HEK293T (cell line): ENCODE measurements at regions not wholly inside any gene's neighbourhood (a gene's known extent, or its start where the extent isn't known, plus 50 kb on each side); places are given as distances from the start of the nearest gene placed in this dataset.

Experiments
- ARNT ChIP-seq: fragments of 450-650 bp; IDR thresholded peaks from 2 replicates; pipeline ENCODE4 v1.6.1; 2017; ENCODE audit warnings: mild to moderate bottlenecking
- BHLHE40 ChIP-seq: fragments of 450-650 bp; IDR thresholded peaks from 2 replicates; pipeline ENCODE4 v1.6.1; 2016; ENCODE audit warnings: mild to moderate bottlenecking, moderate library complexity, borderline replicate concordance
- CTBP1 ChIP-seq: fragments of 450-650 bp; IDR thresholded peaks from 2 replicates; pipeline ENCODE4 v1.6.1; 2016; ENCODE audit warnings: borderline replicate concordance
- FOXA1 ChIP-seq: fragments of 450-650 bp; IDR thresholded peaks from 2 replicates; pipeline ENCODE4 v1.6.1; 2016; ENCODE audit warnings: mild to moderate bottlenecking
- FOXK2 ChIP-seq: fragments of 450-650 bp; IDR thresholded peaks from 2 replicates; pipeline ENCODE4 v1.6.1; 2016; ENCODE audit warnings: mild to moderate bottlenecking
- FOXM1 ChIP-seq: fragments of 450-650 bp; IDR thresholded peaks from 2 replicates; pipeline ENCODE4 v1.6.1; 2017; ENCODE audit warnings: mild to moderate bottlenecking, borderline replicate concordance
- HDGF ChIP-seq: fragments of 450-650 bp; IDR thresholded peaks from 2 replicates; pipeline ENCODE4 v1.6.1; 2017; ENCODE audit warnings: antibody characterized with exemption, borderline replicate concordance
- L3MBTL2 ChIP-seq: fragments of 450-650 bp; conservative IDR thresholded peaks from 2 replicates; pipeline ENCODE4 v1.6.1; 2016; ENCODE audit warnings: mild to moderate bottlenecking
- NFRKB ChIP-seq: fragments of 450-650 bp; IDR thresholded peaks from 2 replicates; pipeline ENCODE4 v1.6.1; 2016; ENCODE audit warnings: mild to moderate bottlenecking, moderate library complexity
- PKNOX1 ChIP-seq: fragments of 450-650 bp; IDR thresholded peaks from 2 replicates; pipeline ENCODE4 v1.6.1; 2016
- SP1 ChIP-seq: fragments of 450-650 bp; IDR thresholded peaks from 2 replicates; pipeline ENCODE4 v1.6.1; 2017
- SUZ12 ChIP-seq: fragments of 450-650 bp; IDR thresholded peaks from 2 replicates; pipeline ENCODE4 v1.6.1; 2016; ENCODE audit warnings: mild to moderate bottlenecking
- TARDBP ChIP-seq: fragments of 450-650 bp; IDR thresholded peaks from 2 replicates; pipeline ENCODE4 v1.6.1; 2016
- ZNF384 ChIP-seq: fragments of 450-650 bp; IDR thresholded peaks from 2 replicates; pipeline ENCODE4 v1.6.1; 2016

GRCh38 chr13:74755065-74755464 is 620.9 kb upstream of the KLF12 start:
- no peak for TF ChIP-seq ARNT
- no peak for TF ChIP-seq ZNF384
- TF ChIP-seq PKNOX1 = no peak
- no peak for TF ChIP-seq NFRKB
- no peak for TF ChIP-seq BHLHE40
- no peak for TF ChIP-seq SUZ12
- no peak for TF ChIP-seq SP1
- TF ChIP-seq CTBP1 = no peak
- TF ChIP-seq FOXK2 = no peak
- TF ChIP-seq L3MBTL2 = no peak
- no peak for TF ChIP-seq FOXM1
- TF ChIP-seq HDGF = no peak
- TF ChIP-seq FOXA1 = no peak
- no peak for TF ChIP-seq TARDBP
